ENCODE measurements at regions not wholly inside any gene's neighbourhood (a gene's known extent, or its start where the extent isn't known, plus 50 kb on each side); places are given as distances from the start of the nearest gene placed in this dataset.
A peak's percentile ranks its signal among the peaks of the same experiment; 100 is the strongest.
"Not testable (repeated sequence)": the region's sequence is repeated elsewhere in the genome, so short reads cannot be mapped to it uniquely, and the experiment has no call there.

- DNase-seq (ENCODE audit: low spot score): no peak
Measured at GRCh38 chr4:110848787-110849186, 225.9 kb upstream of the PITX2 start.

DNA sequence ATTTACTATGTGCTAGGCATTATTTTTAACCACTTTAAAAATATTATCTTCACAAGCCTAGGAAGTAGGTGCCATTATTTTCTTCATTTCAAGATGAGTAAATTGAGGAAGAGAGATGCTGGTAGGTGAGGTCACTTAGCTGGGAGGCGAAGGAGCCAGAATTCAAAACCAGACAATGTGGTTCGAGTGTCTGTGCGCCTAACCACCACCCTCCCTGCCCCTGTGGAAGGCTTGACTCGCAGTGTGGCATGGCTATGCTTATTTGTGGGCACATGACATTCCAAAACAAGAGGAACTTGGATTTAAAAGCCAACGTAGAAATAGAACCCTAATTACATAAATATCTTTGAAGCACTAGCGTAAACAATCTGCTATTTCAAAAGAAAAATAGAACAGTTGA, 226.6 kb upstream of the PITX2 start:
- DNase-seq (ENCODE audit: low spot score): no peak

DNA sequence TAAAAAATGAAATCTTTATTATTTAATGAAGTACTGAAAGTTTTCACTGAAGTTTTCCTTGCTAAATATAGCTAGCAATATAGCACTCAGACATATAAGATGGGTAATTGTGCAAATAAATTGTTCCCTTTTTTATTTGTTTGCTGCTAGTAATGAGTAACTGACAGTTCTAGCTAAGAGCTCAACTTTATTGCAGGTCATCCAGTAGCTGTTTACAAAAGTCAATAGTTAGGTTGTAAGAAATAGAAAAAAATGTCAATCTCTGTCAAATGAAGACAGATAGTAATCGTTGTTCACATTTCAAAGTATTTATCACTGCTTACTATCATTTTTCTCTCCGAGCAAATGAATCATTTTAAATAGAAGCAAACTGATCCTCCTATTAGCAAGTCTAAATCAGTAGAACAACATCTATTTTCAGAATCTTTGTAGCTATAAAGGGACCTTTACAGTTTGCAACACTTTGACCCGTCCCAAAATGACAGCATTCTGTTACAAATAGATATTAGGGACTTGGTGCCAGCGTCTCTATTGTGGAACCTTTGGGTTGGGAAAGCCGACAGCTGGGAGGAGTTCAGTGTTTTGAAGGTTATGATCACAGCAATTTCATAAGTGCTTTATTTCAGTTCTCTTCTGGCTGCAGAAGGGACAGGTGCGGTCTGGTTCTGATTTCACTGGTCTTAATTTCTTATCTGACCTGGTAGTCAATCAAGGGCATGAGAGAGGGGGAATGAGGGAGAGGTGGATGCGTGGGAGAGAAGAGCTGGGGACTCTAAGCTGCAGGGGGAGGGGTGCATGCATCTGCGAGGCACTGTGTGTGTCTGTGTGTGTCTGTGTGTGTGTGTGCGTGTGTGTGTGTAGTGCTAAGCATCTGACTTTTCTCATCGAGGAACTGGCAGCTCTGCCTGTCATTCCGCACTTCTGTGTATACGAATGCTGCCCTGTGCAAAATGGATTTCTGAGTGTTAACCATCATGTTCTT, 227.9 kb upstream of the PITX2 start:
- DNase-seq (ENCODE audit: low spot score): no peak

GRCh38 chr4:110851989-110852388, 229.1 kb upstream of the PITX2 start:
- no peak for DNase-seq (ENCODE audit: low spot score)

DNA sequence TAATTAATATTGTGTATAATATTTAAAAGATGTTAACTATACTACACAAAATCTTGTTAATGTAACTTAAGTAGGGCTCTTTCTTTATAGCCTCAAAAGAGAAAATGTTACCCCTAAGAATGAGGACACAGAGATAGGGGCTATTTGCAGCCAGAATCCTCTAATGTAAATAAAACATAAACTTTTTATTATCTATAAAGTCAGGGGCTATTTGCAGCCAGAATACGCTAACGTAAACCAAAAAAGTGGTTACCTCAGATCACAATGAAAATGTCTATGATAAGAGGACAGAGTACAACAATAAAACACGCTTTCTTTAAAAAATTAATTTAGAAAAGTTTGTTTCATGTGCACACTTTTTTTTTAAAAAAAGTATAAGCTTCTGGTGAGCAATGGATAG, 229.9 kb upstream of the PITX2 start:
- DNase-seq (ENCODE audit: low spot score): no peak

DNA sequence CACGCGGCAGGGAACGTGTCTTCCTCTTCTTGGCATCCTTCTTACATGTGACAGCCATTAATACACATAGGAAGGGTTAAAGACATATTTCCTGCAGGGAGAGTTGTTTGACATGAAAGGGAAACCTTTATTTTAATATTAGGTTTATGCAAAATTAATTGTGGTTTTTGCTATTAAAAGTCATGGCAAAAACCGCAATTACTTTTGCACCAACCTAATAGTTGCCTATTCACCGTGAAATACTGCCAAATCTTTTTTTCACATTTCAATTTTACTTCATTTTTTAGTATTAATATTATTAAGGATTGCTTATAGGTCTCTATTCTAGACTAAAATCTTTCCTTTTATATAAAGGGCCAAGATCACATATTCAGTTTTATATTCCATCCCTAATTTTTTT, 230.4 kb upstream of the PITX2 start:
- DNase-seq (ENCODE audit: low spot score): no peak

- DNase-seq (ENCODE audit: low spot score): peak; percentile 70
Measured at GRCh38 chr4:110854021-110854678, 231.3 kb upstream of the PITX2 start.

GRCh38 chr4:110860125-110860524, 237.2 kb upstream of the PITX2 start:
- no peak for DNase-seq (ENCODE audit: low spot score)

- DNase-seq (ENCODE audit: low spot score): no peak
Measured at GRCh38 chr4:110860901-110861300, 238.0 kb upstream of the PITX2 start.

- peak; percentile 31 for DNase-seq (ENCODE audit: low spot score)
Measured at GRCh38 chr4:110865611-110866259, 242.9 kb upstream of the PITX2 start.

DNA sequence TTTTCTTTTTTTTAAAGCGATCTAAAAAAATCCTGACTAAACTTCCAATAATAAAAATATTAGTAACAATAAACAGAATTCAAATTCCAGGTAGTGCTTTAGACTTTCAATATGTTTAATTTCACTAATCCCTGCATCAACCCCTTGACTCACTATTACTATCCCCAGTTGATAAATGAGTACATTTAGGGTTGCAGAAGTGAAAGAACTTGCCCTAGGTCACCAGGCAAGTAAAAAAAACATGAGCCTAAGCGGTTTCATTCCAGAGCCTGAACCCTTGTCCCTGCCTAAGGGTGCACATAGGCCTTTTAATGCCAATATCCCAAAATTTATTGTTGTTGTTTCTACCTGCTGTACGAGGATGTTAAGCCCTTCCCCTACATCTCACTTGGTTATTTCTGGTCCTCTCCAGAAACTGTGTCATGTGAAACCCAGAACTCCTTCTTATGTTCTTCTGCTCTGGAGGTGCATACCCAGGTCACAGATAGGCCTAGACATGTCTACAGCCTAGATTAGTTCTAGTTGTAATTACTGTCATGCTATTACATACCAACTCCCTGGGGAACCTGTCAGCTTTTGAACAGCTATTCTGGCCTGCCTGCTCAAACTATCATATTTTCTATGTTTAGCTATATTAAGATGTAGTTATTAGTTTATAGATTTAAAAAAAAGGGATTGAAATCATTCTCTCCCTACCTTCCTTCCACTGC, 244.5 kb upstream of the PITX2 start:
- DNase-seq (ENCODE audit: low spot score): no peak

DNA sequence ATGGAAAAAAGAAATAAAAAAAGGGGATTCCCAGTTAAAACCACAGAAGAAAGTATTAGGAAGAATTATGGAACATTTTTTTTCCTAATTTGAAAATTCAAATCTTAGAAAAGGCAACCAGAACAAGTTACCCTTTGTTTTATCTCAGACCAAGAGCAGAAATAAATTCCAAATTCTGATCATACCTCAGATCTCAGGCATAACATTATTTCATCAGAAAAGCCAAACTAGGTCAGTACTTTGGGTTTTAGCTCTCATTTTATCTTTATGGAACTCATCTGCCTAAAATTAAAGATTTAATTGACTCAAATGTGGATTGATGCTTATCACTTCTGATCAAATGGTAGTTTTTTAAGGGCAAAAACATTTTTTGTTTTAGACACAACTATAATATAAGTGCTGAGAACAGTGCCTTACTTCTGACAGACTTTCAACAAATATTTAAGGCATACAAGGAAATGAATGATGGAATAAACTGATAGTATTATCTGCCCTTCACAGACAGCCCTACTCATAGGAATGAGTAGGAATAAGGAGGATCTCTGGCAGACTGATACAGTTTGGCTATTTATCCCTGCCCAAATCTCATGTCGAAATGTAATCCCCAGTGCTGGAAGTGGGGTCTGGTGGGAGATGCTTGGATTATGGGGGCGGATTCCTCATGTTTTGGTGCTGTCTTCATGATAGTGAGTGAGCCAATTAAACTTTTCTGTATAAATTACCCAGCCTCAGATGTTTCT, 245.3 kb upstream of the PITX2 start:
- no peak for DNase-seq (ENCODE audit: low spot score)

- DNase-seq (ENCODE audit: low spot score): peak; percentile 65
Measured at GRCh38 chr4:110869114-110869513, 246.2 kb upstream of the PITX2 start.

DNA sequence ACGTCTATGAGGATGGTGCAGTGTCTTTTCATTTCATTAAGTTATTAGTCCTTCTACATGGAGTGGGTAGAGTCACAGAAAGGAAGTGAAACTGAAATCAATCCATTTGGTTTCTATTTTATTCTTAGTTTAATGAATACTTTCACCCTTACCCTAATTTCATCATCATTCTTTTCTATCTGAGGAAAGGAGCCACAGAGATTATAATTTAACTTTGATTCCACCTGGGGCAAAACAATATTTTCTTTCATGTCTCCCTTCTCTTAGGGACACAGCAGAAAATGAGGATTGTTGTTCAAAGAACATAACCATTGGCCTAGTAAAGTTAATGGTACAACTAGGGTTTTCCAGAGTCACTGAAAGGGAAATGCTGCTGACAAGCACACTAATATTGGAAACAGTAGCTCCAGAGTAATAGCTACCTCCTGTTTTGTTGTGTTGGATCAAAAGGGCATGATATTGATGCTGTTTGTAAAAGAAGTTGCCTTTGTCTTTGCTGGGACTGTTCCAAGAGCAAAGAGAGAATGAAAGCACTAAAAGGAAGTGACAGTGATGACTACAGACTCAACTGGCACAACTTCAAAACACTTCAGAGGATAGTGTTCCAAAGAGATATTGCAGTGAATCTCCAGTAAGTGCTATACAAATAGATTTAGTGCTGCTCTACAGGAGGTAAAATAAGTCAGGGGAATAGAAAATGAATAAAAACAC, 247.1 kb upstream of the PITX2 start:
- no peak for DNase-seq (ENCODE audit: low spot score)

DNA sequence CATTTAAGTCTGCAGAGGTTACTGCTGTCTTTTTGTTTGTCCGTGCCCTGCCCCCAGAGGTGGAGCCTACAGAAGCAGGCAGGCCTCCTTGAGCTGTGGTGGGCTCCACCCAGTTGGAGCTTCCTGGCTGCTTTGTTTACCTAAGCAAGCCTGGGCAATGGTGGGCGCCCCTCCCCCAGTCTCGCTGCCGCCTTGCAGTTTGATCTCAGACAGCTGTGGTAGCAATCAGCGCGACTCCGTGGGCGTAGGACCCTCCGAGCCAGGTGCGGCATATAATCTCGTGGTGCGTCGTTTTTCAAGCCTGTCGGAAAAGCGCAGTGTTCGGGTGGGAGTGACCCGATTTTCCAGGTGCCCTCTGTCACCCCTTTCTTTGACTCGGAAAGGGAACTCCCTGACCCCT, 253.3 kb upstream of the PITX2 start:
- DNase-seq (ENCODE audit: low spot score): not testable (repeated sequence)

DNA sequence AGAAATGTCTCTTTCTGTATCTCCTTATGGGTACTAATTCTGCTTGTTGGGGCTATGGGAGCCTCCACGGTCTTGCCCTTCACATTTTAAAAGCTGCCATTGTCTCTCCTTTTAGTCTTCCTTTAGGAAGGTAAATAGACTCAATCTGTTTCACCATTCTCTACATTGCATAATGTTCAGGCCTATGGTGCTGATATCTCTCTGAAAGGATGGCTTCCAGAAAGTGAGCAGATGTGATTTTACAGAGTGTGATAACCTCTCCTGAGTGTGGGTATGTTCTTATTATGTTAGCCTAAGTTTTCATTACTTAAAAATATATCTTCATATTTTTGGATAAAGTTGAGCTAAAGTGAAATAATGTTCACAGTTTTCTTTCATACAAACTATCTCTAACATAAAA, 254.0 kb upstream of the PITX2 start:
- DNase-seq (ENCODE audit: low spot score): no peak

DNA sequence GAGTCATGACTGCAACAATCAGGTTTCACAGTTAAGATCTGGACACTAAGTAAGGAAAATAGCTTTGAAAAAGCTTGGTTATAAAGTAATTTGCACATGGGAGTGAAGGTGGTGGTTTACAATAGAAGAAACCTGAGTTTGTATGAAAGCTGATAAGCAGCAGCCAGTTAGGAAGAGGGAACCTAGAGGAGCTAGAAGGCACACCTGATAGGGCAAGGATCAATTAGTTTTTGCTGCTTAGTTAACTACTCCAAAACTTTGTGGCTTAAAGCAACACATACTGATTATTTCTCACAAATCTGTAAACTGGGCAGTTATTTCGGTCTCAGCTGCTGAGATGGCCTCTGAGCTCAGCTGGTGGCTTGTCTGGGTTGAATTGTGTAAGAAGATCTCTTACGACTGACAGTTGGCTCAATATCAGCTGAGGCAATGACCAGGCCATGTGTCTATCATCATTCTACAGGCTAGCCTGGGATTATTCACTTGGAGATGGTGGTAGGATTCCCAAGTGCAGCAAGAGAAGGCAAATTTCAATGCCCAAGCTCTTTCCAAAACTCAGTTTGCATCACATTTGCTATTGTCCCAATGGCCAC, 255.0 kb upstream of the PITX2 start:
- DNase-seq (ENCODE audit: low spot score): no peak

DNA sequence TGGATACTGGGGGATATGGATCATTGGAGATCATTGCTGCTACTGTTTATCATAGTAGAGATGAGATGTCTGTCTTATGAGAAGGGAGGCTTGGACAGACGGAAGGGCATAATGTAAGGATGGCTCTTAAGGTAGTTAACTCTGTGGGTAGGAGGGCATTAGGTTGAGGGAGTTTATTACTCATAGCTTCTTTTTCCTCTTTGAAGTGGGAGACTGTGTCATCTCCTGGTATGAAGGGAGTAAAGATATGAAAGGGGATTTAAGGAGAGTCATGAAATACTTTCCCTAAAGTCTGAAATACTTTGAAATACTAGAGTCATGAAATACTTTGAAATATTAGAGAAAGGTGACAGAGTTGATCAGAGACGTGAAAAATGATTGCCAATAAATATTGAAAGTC, 255.5 kb upstream of the PITX2 start:
- DNase-seq (ENCODE audit: low spot score): no peak

DNA sequence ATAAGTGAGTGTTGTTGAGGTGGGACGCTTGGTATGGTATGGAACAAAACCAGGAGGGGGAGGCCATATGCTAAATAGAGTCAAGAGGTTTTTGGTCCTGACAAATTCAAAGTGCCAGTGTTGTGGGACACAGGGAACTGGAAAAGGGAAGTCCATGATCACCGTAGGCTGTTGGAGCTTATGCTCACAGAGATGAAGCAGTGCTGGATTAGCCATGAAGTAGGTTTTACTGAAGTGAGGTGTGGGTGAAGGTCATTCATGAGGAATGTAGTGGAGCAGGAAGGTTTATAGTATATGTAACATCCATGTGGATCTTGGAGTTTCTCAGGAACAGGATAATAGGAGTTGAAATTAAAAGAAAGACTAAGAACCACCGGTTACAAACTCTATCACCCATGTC, 256.1 kb upstream of the PITX2 start:
- no peak for DNase-seq (ENCODE audit: low spot score)

DNA sequence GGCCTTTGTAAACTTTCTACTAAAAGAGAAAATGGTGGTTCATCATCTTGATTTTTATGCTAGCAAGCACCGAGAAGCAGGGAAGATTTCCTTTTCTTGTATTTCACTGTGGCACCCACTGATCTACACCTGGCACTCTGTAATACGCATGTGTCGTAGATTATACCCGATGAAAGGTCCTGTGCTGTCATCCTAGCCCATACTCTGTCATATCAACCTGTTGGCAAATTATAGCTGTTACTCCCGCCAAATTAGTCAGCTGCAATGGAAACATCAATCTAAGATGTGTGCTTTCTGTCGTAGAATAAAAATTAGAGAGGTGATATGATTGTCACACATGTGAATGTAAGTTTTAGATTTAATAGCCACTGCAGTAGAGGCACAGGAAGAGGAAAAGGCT, 263.4 kb upstream of the PITX2 start:
- DNase-seq (ENCODE audit: low spot score): no peak

DNA sequence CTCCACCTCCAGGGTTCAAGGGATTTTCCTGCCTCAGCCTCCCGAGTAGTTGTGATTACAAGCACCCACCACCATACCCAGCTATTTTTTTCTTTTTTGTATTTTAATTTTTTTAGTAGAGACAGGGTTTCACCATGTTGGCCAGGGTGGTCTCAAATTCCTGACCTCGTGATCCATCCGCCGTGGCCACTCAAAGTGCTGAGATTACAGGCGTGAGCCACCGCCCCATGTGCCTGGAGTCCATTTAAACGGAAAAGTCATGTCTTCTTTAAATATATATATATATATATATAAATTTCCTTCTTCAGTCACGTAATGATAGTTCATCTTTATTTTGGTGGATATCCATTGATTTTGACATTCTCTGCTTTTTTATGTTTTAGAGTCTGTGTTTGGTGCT, 264.0 kb upstream of the PITX2 start:
- no peak for DNase-seq (ENCODE audit: low spot score)

Data from AG20443 (cell line).